ENCODE measurements at regions not wholly inside any gene's neighbourhood (a gene's known extent, or its start where the extent isn't known, plus 50 kb on each side); places are given as distances from the start of the nearest gene placed in this dataset.

DNA sequence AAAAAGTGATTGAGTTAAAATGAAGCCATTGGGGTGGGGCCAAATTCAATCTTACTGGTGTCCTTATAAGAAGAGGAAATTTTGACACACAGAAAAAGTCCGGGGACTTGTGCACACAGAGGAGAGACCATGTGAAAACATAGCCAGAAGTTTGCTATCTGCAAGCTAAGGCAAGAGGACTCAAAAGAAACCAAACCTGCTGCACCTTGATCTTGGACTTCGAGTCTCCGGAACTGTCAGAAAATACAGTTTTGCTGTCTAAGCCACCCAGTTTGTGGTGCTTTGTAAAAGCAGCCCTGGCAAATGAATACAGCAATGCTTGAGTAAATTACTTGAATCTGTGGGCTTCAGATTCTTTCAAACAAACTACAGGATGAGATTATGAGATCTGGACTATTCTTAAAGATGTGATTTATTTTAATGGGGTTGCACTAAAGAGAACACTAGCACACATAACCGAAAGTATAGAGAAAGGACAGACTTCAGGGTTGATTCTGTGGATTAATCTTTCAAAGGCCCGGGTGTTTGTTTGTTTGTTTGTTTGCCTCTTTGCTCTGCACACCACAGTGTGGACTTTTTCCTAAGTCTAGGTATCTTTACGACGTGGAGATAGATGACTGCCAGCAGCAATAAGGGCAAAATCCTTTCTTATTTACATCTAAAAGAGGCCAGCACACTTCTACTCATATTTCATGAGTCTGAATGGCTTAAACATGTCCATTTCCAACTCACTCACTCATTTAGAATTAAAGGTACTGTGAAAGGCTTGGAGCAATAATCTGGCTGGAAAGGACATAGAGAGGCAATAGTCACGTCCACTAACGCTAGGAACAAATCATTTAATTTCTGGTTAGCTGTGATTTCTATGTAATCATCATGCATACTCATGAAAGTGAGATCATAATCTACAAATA, 53.9 kb upstream of the SSR3 start:
- TF ChIP-seq, protein P1, sequence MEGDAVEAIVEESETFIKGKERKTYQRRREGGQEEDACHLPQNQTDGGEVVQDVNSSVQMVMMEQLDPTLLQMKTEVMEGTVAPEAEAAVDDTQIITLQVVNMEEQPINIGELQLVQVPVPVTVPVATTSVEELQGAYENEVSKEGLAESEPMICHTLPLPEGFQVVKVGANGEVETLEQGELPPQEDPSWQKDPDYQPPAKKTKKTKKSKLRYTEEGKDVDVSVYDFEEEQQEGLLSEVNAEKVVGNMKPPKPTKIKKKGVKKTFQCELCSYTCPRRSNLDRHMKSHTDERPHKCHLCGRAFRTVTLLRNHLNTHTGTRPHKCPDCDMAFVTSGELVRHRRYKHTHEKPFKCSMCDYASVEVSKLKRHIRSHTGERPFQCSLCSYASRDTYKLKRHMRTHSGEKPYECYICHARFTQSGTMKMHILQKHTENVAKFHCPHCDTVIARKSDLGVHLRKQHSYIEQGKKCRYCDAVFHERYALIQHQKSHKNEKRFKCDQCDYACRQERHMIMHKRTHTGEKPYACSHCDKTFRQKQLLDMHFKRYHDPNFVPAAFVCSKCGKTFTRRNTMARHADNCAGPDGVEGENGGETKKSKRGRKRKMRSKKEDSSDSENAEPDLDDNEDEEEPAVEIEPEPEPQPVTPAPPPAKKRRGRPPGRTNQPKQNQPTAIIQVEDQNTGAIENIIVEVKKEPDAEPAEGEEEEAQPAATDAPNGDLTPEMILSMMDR (IDR thresholded peaks at IDR 0.05), result no peak
- no peak for TF ChIP-seq POLR2A (IDR thresholded peaks at IDR 0.05)
- TF ChIP-seq POLR2AphosphoS5 (IDR thresholded peaks at IDR 0.05), result no peak

All from stomach (tissue), 4 donors.